ENCODE measurements at regions not wholly inside any gene's neighbourhood (a gene's known extent, or its start where the extent isn't known, plus 50 kb on each side); places are given as distances from the start of the nearest gene placed in this dataset.

GRCh38 chr6:92180090-92180489 lies 1239.3 kb downstream of the EPHA7 start:
- Histone ChIP-seq H3K4me3 (replicated peaks; ENCODE audit: insufficient read depth, low read length) (no peak overlapping the region), H3K27me3 (ENCODE audit: insufficient read depth, poor library complexity, severe bottlenecking) (no peaks in the 10 kb centered on the region), H3K27ac (replicated peaks) (no peak overlapping the region)
- DNase-seq (ENCODE audit: low read depth in 1 of 2, low spot score in 1 of 2): no peak
- TF ChIP-seq REST (IDR thresholded peaks at IDR 0.05; ENCODE audit: insufficient replicate concordance, low read depth): no peak
- TF ChIP-seq POLR2AphosphoS5 (IDR thresholded peaks at IDR 0.05; ENCODE audit: low read depth): no peak
- no peak for TF ChIP-seq CTCF (IDR thresholded peaks at IDR 0.05; ENCODE audit: insufficient read depth, low read length)
- no peak for TF ChIP-seq GABPA (IDR thresholded peaks at IDR 0.05; ENCODE audit: low read depth)
- TF ChIP-seq SPI1 (IDR thresholded peaks at IDR 0.05; ENCODE audit: borderline replicate concordance, low read depth): no peak

- no peak overlapping the region for H3K4me3 ChIP-seq (replicated peaks; ENCODE audit: insufficient read depth, low read length)
- TF ChIP-seq SPI1 (IDR thresholded peaks at IDR 0.05; ENCODE audit: borderline replicate concordance, low read depth) (no peak), REST (IDR thresholded peaks at IDR 0.05; ENCODE audit: insufficient replicate concordance, low read depth) (no peak), POLR2AphosphoS5 (IDR thresholded peaks at IDR 0.05; ENCODE audit: low read depth) (no peak), GABPA (IDR thresholded peaks at IDR 0.05; ENCODE audit: low read depth) (no peak), CTCF (IDR thresholded peaks at IDR 0.05; ENCODE audit: insufficient read depth, low read length) (no peak)
- no peak overlapping the region for H3K27ac ChIP-seq (replicated peaks)
- no peaks in the 10 kb centered on the region for H3K27me3 ChIP-seq (ENCODE audit: insufficient read depth, poor library complexity, severe bottlenecking)
- no peak for DNase-seq (ENCODE audit: low read depth in 1 of 2, low spot score in 1 of 2)
Observed at GRCh38 chr6:92176666-92177065, 1242.7 kb downstream of the EPHA7 start.

- no peak overlapping the region for H3K27ac ChIP-seq (replicated peaks)
- no peak for DNase-seq (ENCODE audit: low read depth in 1 of 2, low spot score in 1 of 2)
- H3K27me3 ChIP-seq (ENCODE audit: insufficient read depth, poor library complexity, severe bottlenecking): no peaks in the 10 kb centered on the region
- no peak overlapping the region for H3K4me3 ChIP-seq (replicated peaks; ENCODE audit: insufficient read depth, low read length)
- TF ChIP-seq REST (IDR thresholded peaks at IDR 0.05; ENCODE audit: insufficient replicate concordance, low read depth) (no peak), SPI1 (IDR thresholded peaks at IDR 0.05; ENCODE audit: borderline replicate concordance, low read depth) (no peak), CTCF (IDR thresholded peaks at IDR 0.05; ENCODE audit: insufficient read depth, low read length) (no peak), GABPA (IDR thresholded peaks at IDR 0.05; ENCODE audit: low read depth) (no peak), POLR2AphosphoS5 (IDR thresholded peaks at IDR 0.05; ENCODE audit: low read depth) (no peak)
Observed at GRCh38 chr6:92174398-92175073, 1244.8 kb downstream of the EPHA7 start.
